ENCODE measurements at regions not wholly inside any gene's neighbourhood (a gene's known extent, or its start where the extent isn't known, plus 50 kb on each side); places are given as distances from the start of the nearest gene placed in this dataset.

- TF ChIP-seq CTCF (IDR thresholded peaks at IDR 0.05) (no peak), POLR2A (IDR thresholded peaks at IDR 0.05) (no peak)
These were observed 496.6 kb downstream of the STIM2 start for GRCh38 chr4:27357283-27357682.

Measured in lower leg skin (tissue), 3 donors.